Osteoblast (primary cell): ENCODE measurements at regions not wholly inside any gene's neighbourhood (a gene's known extent, or its start where the extent isn't known, plus 50 kb on each side); places are given as distances from the start of the nearest gene placed in this dataset.
"Not testable (repeated sequence)": the region's sequence is repeated elsewhere in the genome, so short reads cannot be mapped to it uniquely, and the experiment has no call there.

ENCODE experiments used
- DNase-seq: peaks from one replicate; pipeline ENCODE4 v3.0.0; 2011; ENCODE audit warnings: low spot score, mixed read lengths; ENCODE audit not compliant: insufficient read length; ENCODE audit errors: missing footprints
- H2AFZ ChIP-seq: 2 replicates; pipeline ENCODE4 v1.6.0; 2011; ENCODE audit warnings: mild to moderate bottlenecking, low read length
- H3K27ac ChIP-seq: 2 replicates; pipeline ENCODE4 v1.5.1; 2011; ENCODE audit warnings: mild to moderate bottlenecking, low read depth, low read length, moderate library complexity
- H3K27me3 ChIP-seq: 2 replicates; pipeline ENCODE4 v1.6.0; 2012; ENCODE audit warnings: mild to moderate bottlenecking, control low read depth, inconsistent platforms, low read length, moderate library complexity; ENCODE audit not compliant: insufficient read depth
- H3K36me3 ChIP-seq: 2 replicates; pipeline ENCODE4 v1.5.1; 2011; ENCODE audit warnings: mild to moderate bottlenecking, low read length, control low read depth, moderate library complexity; ENCODE audit not compliant: insufficient read depth
- H3K4me1 ChIP-seq: 2 replicates; pipeline ENCODE4 v1.5.1; 2011; ENCODE audit warnings: mild to moderate bottlenecking, low read length, control low read depth, moderate library complexity; ENCODE audit not compliant: insufficient read depth
- H3K4me2 ChIP-seq: 2 replicates; pipeline ENCODE4 v1.6.0; 2011; ENCODE audit warnings: mild to moderate bottlenecking, low read length; ENCODE audit not compliant: insufficient read depth
- H3K4me3 ChIP-seq: fragments of 200-600 bp; sonication (generic); 3 replicates; pipeline ENCODE4 v1.5.1; 2012; ENCODE audit warnings: mild to moderate bottlenecking, low read length, inconsistent platforms; ENCODE audit not compliant: insufficient read depth
- H3K79me2 ChIP-seq: 2 replicates; pipeline ENCODE4 v1.6.0; 2012; ENCODE audit warnings: mild to moderate bottlenecking, low read length, control low read depth, inconsistent platforms; ENCODE audit not compliant: insufficient read depth
- H3K9me3 ChIP-seq: 2 replicates; pipeline ENCODE4 v1.5.1; 2011; ENCODE audit warnings: low read depth, low read length, control low read depth
- H4K20me1 ChIP-seq: 2 replicates; pipeline ENCODE4 v1.6.0; 2012; ENCODE audit warnings: mild to moderate bottlenecking, low read length, control low read depth; ENCODE audit not compliant: insufficient read depth
- TF ChIP-seq, protein P1 (sequence below): IDR thresholded peaks from 2 replicates; pipeline ENCODE4 v1.5.1; 2011; ENCODE audit warnings: mild to moderate bottlenecking, low read depth, low read length, moderate library complexity; ENCODE audit errors: extremely low read depth

DNA sequence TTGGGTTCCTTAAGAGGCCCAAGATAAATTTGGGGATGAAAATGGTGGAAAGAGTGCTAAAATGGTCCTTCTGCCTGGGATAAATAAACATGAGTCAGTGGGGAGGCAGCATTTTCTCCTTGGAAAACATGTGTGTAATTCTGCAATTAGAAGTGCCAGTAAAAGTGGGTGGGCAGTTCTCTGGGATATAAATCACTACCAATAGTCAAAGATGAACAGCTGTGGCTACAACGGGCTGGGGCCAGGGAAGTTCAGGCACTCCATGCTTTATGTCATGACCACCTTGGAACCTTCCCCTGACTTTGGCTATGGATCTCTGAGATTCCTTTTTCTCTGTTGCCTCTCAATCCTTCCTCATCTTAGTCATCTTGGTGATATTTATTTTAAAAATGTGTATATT is 56.5 kb upstream of the CYRIA start:
- Histone ChIP-seq H3K4me1 (no peaks in the 10 kb centered on the region), H3K27ac (no peak overlapping the region), H3K4me3 (no peak overlapping the region), H3K9me3 (no peaks in the 10 kb centered on the region), H4K20me1 (no peaks in the 10 kb centered on the region), H3K36me3 (no peaks in the 10 kb centered on the region), H3K27me3 (no peaks in the 10 kb centered on the region), H3K79me2 (no peaks in the 10 kb centered on the region), H2AFZ (no peak overlapping the region), H3K4me2 (no peak overlapping the region)
- no peak for DNase-seq
- TF ChIP-seq, protein P1, sequence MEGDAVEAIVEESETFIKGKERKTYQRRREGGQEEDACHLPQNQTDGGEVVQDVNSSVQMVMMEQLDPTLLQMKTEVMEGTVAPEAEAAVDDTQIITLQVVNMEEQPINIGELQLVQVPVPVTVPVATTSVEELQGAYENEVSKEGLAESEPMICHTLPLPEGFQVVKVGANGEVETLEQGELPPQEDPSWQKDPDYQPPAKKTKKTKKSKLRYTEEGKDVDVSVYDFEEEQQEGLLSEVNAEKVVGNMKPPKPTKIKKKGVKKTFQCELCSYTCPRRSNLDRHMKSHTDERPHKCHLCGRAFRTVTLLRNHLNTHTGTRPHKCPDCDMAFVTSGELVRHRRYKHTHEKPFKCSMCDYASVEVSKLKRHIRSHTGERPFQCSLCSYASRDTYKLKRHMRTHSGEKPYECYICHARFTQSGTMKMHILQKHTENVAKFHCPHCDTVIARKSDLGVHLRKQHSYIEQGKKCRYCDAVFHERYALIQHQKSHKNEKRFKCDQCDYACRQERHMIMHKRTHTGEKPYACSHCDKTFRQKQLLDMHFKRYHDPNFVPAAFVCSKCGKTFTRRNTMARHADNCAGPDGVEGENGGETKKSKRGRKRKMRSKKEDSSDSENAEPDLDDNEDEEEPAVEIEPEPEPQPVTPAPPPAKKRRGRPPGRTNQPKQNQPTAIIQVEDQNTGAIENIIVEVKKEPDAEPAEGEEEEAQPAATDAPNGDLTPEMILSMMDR: no peak

DNA sequence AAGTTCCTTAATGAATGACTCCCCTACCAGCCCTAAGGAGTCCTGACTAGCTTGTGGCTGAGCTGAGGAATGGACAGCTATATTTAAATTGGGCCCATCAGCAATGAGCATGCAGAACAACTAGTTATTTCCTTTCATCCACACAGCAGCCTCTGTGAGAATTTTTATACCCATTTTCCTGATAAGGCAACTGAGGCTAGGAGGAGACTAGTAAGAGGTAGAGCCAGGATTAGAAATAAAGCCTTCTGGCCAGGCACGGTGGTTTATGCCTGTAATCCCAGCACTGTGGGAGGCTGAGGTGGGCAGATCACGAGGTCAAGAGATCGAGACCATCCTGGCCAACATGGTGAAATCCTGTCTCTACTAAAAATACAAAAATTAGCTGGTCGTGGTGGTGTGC is 55.9 kb upstream of the CYRIA start:
- not testable (repeated sequence) for H2AFZ ChIP-seq, H3K79me2 ChIP-seq, H3K27me3 ChIP-seq, H4K20me1 ChIP-seq, H3K27ac ChIP-seq, H3K4me3 ChIP-seq, H3K4me1 ChIP-seq, DNase-seq, H3K36me3 ChIP-seq, H3K9me3 ChIP-seq, H3K4me2 ChIP-seq

DNA sequence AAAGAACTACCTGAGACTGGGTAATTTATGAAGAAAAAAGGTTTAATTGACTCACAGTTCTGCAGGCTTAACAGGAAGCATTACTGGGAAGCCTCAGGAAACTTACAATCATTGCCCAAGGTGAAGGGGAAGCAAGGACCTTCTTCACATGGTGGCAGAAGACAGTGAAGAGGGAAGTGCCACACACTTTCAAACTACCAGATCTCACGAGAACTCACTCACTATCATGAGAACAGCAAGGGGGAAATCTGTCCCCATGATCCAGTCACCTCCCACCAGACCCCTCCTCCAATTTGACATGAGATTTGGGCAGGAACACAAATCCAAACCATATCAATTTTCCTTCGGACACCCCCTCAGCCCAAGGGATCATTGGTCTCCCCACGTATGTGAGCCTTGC is 55.1 kb upstream of the CYRIA start:
- not testable (repeated sequence) for H2AFZ ChIP-seq, H3K79me2 ChIP-seq, H3K36me3 ChIP-seq, H3K27me3 ChIP-seq, H3K4me2 ChIP-seq, H3K27ac ChIP-seq, H3K9me3 ChIP-seq, DNase-seq, H4K20me1 ChIP-seq, H3K4me1 ChIP-seq, H3K4me3 ChIP-seq

DNA sequence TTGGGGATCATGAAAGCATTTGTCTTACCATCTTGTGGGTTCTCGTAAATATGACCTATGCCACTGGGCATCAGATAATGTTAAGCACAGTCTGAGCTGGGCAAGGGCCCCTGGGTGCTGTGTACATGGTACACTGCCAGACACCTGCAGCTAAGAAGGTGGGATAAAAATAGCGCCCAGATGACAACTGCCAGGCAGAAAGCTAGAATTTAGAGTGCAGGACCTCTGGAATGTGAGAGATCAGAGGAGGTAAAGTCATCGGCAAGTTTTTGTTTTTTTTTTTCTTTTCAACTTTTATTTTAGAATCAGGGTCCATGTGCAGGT is 53.8 kb upstream of the CYRIA start:
- no peaks in the 10 kb centered on the region for H3K9me3 ChIP-seq
- no peaks in the 10 kb centered on the region for H3K36me3 ChIP-seq
- no peaks in the 10 kb centered on the region for H4K20me1 ChIP-seq
- no peaks in the 10 kb centered on the region for H3K79me2 ChIP-seq
- H3K27ac ChIP-seq: no peak overlapping the region
- no peak overlapping the region for H3K4me2 ChIP-seq
- no peak overlapping the region for H2AFZ ChIP-seq
- TF ChIP-seq, protein P1: no peak
- H3K4me1 ChIP-seq: no peaks in the 10 kb centered on the region
- no peak for DNase-seq
- no peak overlapping the region for H3K4me3 ChIP-seq
- H3K27me3 ChIP-seq: no peaks in the 10 kb centered on the region

DNA sequence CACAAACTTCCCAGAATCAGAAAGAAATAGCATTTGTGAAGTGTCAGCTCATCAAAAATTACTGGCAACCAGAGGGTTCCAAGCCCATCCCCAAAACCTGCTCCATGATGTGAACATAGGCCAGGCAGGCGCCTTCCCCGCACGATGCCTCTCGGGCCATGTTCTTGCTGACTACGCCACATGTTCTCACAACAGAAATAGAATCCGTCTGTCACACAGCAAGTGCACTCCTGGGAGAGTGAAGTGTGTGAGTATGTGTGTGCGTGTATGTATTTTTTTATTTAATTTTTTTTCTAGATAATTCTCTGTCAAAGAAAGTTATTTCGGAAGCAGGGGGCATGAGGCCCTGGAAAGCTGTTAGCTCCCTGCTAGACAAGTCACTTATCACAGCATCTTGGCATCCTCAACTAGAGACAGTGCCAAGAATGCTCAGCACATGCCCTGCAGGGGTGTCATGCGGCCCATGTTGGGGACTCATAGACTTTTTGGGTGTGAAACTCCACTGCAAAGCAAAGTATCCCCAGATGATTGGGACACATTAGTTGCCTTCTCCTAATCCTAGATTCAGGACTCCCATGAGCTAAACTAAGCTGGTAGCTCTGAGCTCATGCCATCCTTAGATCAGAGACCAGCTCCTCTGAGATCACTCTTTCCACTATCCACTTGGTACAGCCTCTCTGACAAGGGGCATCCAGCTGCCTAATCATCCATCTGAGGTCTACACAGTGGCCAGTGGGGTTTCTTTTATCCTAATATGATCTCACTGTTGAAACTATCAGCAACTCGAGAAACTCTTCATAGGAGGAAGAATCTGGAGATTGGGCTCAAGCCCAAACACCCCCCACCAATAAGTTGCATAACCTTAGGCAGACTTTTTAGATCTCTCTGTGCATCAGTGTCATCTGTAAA is 53.2 kb upstream of the CYRIA start:
- no peaks in the 10 kb centered on the region for H3K9me3 ChIP-seq
- DNase-seq: no peak
- no peak overlapping the region for H2AFZ ChIP-seq

More for the DNA sequence above, 53.2 kb upstream of the CYRIA start:
- Histone ChIP-seq H3K4me2 (no peak overlapping the region), H3K27me3 (no peaks in the 10 kb centered on the region), H3K4me3 (no peak overlapping the region), H4K20me1 (no peaks in the 10 kb centered on the region), H3K79me2 (no peaks in the 10 kb centered on the region), H3K4me1 (no peaks in the 10 kb centered on the region), H3K36me3 (no peaks in the 10 kb centered on the region), H3K27ac (no peak overlapping the region)
- TF ChIP-seq, protein P1: no peak
